Adrenal gland (tissue), 5 donors: ENCODE measurements at regions not wholly inside any gene's neighbourhood (a gene's known extent, or its start where the extent isn't known, plus 50 kb on each side); places are given as distances from the start of the nearest gene placed in this dataset.

Experiments used
- CTCF ChIP-seq, 6 experiments: fragments of 450-650 bp in 4 of 6; fragments of 200-600 bp in 2 of 6; sonication (generic) in 1 of 6; IDR thresholded peaks; 1 replicate in 5 of 6; 2 replicates in 1 of 6; pipeline versions ENCODE4 v1.5.1 to v1.8.0; 2016 to 2021; ENCODE audit warnings: antibody characterized with exemption in 6 of 6, mild to moderate bottlenecking in 2 of 6, moderate library complexity in 1 of 6
- POLR2A ChIP-seq, 2 donors: fragments of 450-650 bp; IDR thresholded peaks; one replicate each; pipeline ENCODE4 v1.6.1; 2017; ENCODE audit warnings: antibody characterized with exemption in 2 of 2, mild to moderate bottlenecking in 2 of 2, moderate library complexity in 1 of 2
- donor health status: DM: no; HTN: no; CAD: no.

- no peak for TF ChIP-seq CTCF (IDR thresholded peaks at IDR 0.05)
- TF ChIP-seq POLR2A (IDR thresholded peaks at IDR 0.05), result no peak
Measured at GRCh38 chr6:130276507-130276906, 53.8 kb upstream of the SAMD3 start.
